ENCODE measurements at regions not wholly inside any gene's neighbourhood (a gene's known extent, or its start where the extent isn't known, plus 50 kb on each side); places are given as distances from the start of the nearest gene placed in this dataset.
A peak's percentile ranks its signal among the peaks of the same experiment; 100 is the strongest.

GRCh38 chr6:147808640-147809039 lies 300.1 kb downstream of the SAMD5 start:
- peaks cover 18% of the 10 kb centered on the region for H3K4me1 Mint-ChIP-seq
- peaks cover 6% of the 10 kb centered on the region for H3K27me3 Mint-ChIP-seq (ENCODE audit: low read depth)

DNA sequence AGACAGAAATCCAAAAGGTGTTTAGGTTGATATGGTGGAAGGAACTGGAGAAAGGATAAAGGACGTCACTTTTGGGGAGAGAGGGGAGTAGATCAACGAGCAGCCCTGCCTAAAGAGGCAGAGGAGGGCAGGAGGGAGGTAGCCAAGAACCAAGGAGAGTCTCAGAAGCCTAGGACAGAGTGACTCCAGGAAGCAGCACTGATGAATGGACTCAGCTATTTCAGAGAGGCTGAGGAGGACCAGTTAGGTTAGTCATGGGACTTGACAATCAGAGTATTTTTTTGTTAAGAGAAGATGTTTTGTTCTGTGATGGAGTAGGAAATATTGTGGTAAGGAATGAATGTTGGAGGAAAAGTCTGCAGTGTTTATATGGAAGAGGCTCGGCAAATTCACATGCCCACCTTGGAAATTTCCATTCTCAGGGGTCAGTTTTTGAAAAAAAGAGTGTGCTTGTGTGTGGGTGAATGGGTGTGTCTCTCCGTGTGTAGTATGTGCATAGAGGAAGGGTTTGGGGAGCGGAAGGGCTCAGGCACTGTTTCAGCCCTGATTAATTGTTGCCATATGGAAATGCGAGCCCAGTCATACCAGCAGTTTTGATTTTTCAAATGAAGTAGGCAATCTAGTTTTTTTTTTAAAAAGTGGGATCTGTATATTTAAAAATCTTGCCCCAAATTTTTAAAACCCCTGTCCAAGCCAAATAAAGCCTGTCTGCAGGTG lies 303.6 kb downstream of the SAMD5 start:
- Mint-ChIP-seq H3K36me3 (ENCODE audit: low read depth) (no peaks in the 10 kb centered on the region), H3K4me3 (no peak overlapping the region), H3K27me3 (ENCODE audit: low read depth) (peaks cover 6% of the 10 kb centered on the region), H3K9me3 (no peaks in the 10 kb centered on the region), H3K4me1 (peaks cover 3% of the 10 kb centered on the region), H3K27ac (no peak overlapping the region)
- TF ChIP-seq, protein P1, sequence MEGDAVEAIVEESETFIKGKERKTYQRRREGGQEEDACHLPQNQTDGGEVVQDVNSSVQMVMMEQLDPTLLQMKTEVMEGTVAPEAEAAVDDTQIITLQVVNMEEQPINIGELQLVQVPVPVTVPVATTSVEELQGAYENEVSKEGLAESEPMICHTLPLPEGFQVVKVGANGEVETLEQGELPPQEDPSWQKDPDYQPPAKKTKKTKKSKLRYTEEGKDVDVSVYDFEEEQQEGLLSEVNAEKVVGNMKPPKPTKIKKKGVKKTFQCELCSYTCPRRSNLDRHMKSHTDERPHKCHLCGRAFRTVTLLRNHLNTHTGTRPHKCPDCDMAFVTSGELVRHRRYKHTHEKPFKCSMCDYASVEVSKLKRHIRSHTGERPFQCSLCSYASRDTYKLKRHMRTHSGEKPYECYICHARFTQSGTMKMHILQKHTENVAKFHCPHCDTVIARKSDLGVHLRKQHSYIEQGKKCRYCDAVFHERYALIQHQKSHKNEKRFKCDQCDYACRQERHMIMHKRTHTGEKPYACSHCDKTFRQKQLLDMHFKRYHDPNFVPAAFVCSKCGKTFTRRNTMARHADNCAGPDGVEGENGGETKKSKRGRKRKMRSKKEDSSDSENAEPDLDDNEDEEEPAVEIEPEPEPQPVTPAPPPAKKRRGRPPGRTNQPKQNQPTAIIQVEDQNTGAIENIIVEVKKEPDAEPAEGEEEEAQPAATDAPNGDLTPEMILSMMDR (IDR thresholded peaks at IDR 0.05; ENCODE audit: unreplicated experiment in 3 of 3), result no peak

More at GRCh38 chr6:147808640-147809039, 300.1 kb downstream of the SAMD5 start:
- no peaks in the 10 kb centered on the region for H3K36me3 Mint-ChIP-seq (ENCODE audit: low read depth)
- no peak overlapping the region for H3K4me3 Mint-ChIP-seq
- peaks cover 9% of the 10 kb centered on the region for H3K9me3 Mint-ChIP-seq
- TF ChIP-seq, protein P1 (IDR thresholded peaks at IDR 0.05; ENCODE audit: unreplicated experiment in 3 of 3), result no peak
- peak overlapping the region in 1 of 3 experiments; percentile 47 for H3K27ac Mint-ChIP-seq

- Mint-ChIP-seq H3K27ac (no peak overlapping the region), H3K4me3 (no peak overlapping the region), H3K4me1 (peaks cover 3% of the 10 kb centered on the region), H3K9me3 (no peaks in the 10 kb centered on the region), H3K36me3 (ENCODE audit: low read depth) (no peaks in the 10 kb centered on the region), H3K27me3 (ENCODE audit: low read depth) (peaks cover 4% of the 10 kb centered on the region)
- TF ChIP-seq, protein P1 (IDR thresholded peaks at IDR 0.05; ENCODE audit: unreplicated experiment in 3 of 3), result no peak
These were observed 308.7 kb downstream of the SAMD5 start for GRCh38 chr6:147817042-147817689.

GRCh38 chr6:147820520-147820919 lies 312.0 kb downstream of the SAMD5 start:
- H3K27ac Mint-ChIP-seq, result no peak overlapping the region
- peaks cover 4% of the 10 kb centered on the region for H3K27me3 Mint-ChIP-seq (ENCODE audit: low read depth)
- H3K4me3 Mint-ChIP-seq, result no peak overlapping the region
- no peaks in the 10 kb centered on the region for H3K36me3 Mint-ChIP-seq (ENCODE audit: low read depth)
- TF ChIP-seq, protein P1 (IDR thresholded peaks at IDR 0.05; ENCODE audit: unreplicated experiment in 3 of 3), result no peak
- H3K4me1 Mint-ChIP-seq, result no peaks in the 10 kb centered on the region
- H3K9me3 Mint-ChIP-seq, result no peaks in the 10 kb centered on the region

GRCh38 chr6:147821295-147821897 lies 312.9 kb downstream of the SAMD5 start:
- Mint-ChIP-seq H3K36me3 (ENCODE audit: low read depth) (no peaks in the 10 kb centered on the region), H3K4me3 (no peak overlapping the region)
- TF ChIP-seq, protein P1 (IDR thresholded peaks at IDR 0.05; ENCODE audit: unreplicated experiment in 3 of 3), result no peak

More at GRCh38 chr6:147821295-147821897, 312.9 kb downstream of the SAMD5 start:
- no peaks in the 10 kb centered on the region for H3K4me1 Mint-ChIP-seq
- H3K27ac Mint-ChIP-seq, result no peak overlapping the region
- no peaks in the 10 kb centered on the region for H3K9me3 Mint-ChIP-seq
- H3K27me3 Mint-ChIP-seq (ENCODE audit: low read depth), result peaks cover 4% of the 10 kb centered on the region
